ENCODE measurements at regions not wholly inside any gene's neighbourhood (a gene's known extent, or its start where the extent isn't known, plus 50 kb on each side); places are given as distances from the start of the nearest gene placed in this dataset.

GRCh38 chr16:35516971-35517370, 2057.6 kb downstream of the TP53TG3F start:
- intact Hi-C loops (cut with DNase I) = no loop called here
- no peaks in the 10 kb centered on the region for H3K4me1 ChIP-seq (ENCODE audit: insufficient read depth)
- no peaks in the 10 kb centered on the region for H3K9me3 ChIP-seq
- H3K27ac ChIP-seq = no peak overlapping the region
- no peak for DNase-seq
- no peak for TF ChIP-seq POLR2A (IDR thresholded peaks at IDR 0.05)
- TF ChIP-seq EP300 (IDR thresholded peaks at IDR 0.05) = no peak
- TF ChIP-seq CTCF (IDR thresholded peaks at IDR 0.05) = no peak
- no peaks in the 10 kb centered on the region for H3K36me3 ChIP-seq
- H3K27me3 ChIP-seq = no peaks in the 10 kb centered on the region
- WGBS, 3 donors = 58 to 65% (median 62%) methylated on average over 8 of the region's 8 CpGs
- no peak overlapping the region for H3K4me3 ChIP-seq

- H3K4me1 ChIP-seq (ENCODE audit: insufficient read depth) = no peaks in the 10 kb centered on the region
- no peaks in the 10 kb centered on the region for H3K9me3 ChIP-seq
- no peak overlapping the region for H3K27ac ChIP-seq
- no peak overlapping the region for H3K4me3 ChIP-seq
- no peaks in the 10 kb centered on the region for H3K27me3 ChIP-seq
- DNase-seq = no peak
- TF ChIP-seq EP300 (IDR thresholded peaks at IDR 0.05) (no peak), POLR2A (IDR thresholded peaks at IDR 0.05) (no peak), CTCF (IDR thresholded peaks at IDR 0.05) (no peak)
- no peaks in the 10 kb centered on the region for H3K36me3 ChIP-seq
- intact Hi-C loops (cut with DNase I) = no loop called here
Observed at GRCh38 chr16:35523991-35524390, 2064.6 kb downstream of the TP53TG3F start.

- no peaks in the 10 kb centered on the region for H3K36me3 ChIP-seq
- no peaks in the 10 kb centered on the region for H3K4me1 ChIP-seq (ENCODE audit: insufficient read depth)
- TF ChIP-seq POLR2A (IDR thresholded peaks at IDR 0.05) (no peak), EP300 (IDR thresholded peaks at IDR 0.05) (no peak), CTCF (IDR thresholded peaks at IDR 0.05) (no peak)
- 72 to 77% (median 74%) methylated on average over 26 of the region's 26 CpGs for WGBS, 3 donors
- intact Hi-C loops (cut with DNase I) = no loop called here
- H3K4me3 ChIP-seq = no peak overlapping the region
- no peaks in the 10 kb centered on the region for H3K27me3 ChIP-seq
- H3K27ac ChIP-seq = no peak overlapping the region
- no peak for DNase-seq
- H3K9me3 ChIP-seq = no peaks in the 10 kb centered on the region
Observed at GRCh38 chr16:35525979-35526590, 2066.7 kb downstream of the TP53TG3F start.

- intact Hi-C loops (cut with DNase I) = no loop called here
- DNase-seq = no peak
- no peaks in the 10 kb centered on the region for H3K9me3 ChIP-seq
- TF ChIP-seq POLR2A (IDR thresholded peaks at IDR 0.05) (no peak), CTCF (IDR thresholded peaks at IDR 0.05) (no peak), EP300 (IDR thresholded peaks at IDR 0.05) (no peak)
- H3K27ac ChIP-seq = no peak overlapping the region
- WGBS, 3 donors = 66 to 80% (median 71%) methylated on average over 4 of the region's 4 CpGs
- H3K36me3 ChIP-seq = no peaks in the 10 kb centered on the region
- H3K4me3 ChIP-seq = no peak overlapping the region
- H3K4me1 ChIP-seq (ENCODE audit: insufficient read depth) = no peaks in the 10 kb centered on the region
- no peaks in the 10 kb centered on the region for H3K27me3 ChIP-seq
Observed at GRCh38 chr16:35532576-35532975, 2073.2 kb downstream of the TP53TG3F start.
